Naive thymus-derived CD8-positive, alpha-beta T cell (primary cell): ENCODE measurements at regions not wholly inside any gene's neighbourhood (a gene's known extent, or its start where the extent isn't known, plus 50 kb on each side); places are given as distances from the start of the nearest gene placed in this dataset.

Experiments
- ATAC-seq, 2 donors: fragments of 150-1000 bp; cut with Tn5 transposase in 1 of 2; sonication (Bioruptor Pico), chemical (Tn5 transposase) in 1 of 2; 1 replicate in 1 of 2; 2 replicates in 1 of 2; pipeline ENCODE4 v1.10.0; 2021; ENCODE audit warnings: mild to moderate bottlenecking in 2 of 2, moderate library complexity in 2 of 2
- POLR2A ChIA-PET: fragments of 350-600 bp; sonication (Branson Sonifier 250); formaldehyde crosslinking; loops from one replicate; lab custom pipeline; 2021; ENCODE audit warnings: antibody characterized with exemption; lab: Charles Lee
- DNase-seq, 10 donors: peaks; one replicate each; pipeline versions ENCODE4 v3.0.0 to v3.0.0-alpha.2; 2020 to 2022
- H3K27ac Mint-ChIP-seq, 10 donors: one replicate each; pipeline ENCODE4 v1.8.0; 2020 to 2022; ENCODE audit warnings: mild to moderate bottlenecking in 10 of 10, mixed read lengths in 10 of 10, moderate library complexity in 4 of 10, inconsistent platforms in 1 of 10
- H3K27me3 Mint-ChIP-seq, 5 donors: one replicate each; pipeline ENCODE4 v1.8.0; 2021 to 2022; ENCODE audit warnings: mixed read lengths in 5 of 5
- H3K36me3 Mint-ChIP-seq, 3 donors: one replicate each; pipeline ENCODE4 v1.8.0; 2020 to 2022; ENCODE audit warnings: mixed read lengths in 3 of 3, mild to moderate bottlenecking in 2 of 3, inconsistent platforms in 1 of 3
- H3K4me1 Mint-ChIP-seq, 4 donors: one replicate each; pipeline ENCODE4 v1.8.0; 2021 to 2022; ENCODE audit warnings: mixed read lengths in 4 of 4
- H3K4me3 Mint-ChIP-seq, 10 donors: one replicate each; pipeline ENCODE4 v1.8.0; 2020 to 2022; ENCODE audit warnings: mild to moderate bottlenecking in 10 of 10, mixed read lengths in 10 of 10, moderate library complexity in 6 of 10, inconsistent platforms in 1 of 10
- H3K9me3 Mint-ChIP-seq, 9 donors: one replicate each; pipeline ENCODE4 v1.8.0; 2020 to 2022; ENCODE audit warnings: mixed read lengths in 9 of 9, mild to moderate bottlenecking in 3 of 9, inconsistent platforms in 1 of 9, moderate library complexity in 1 of 9

- Mint-ChIP-seq H3K4me1 (no peaks in the 10 kb centered on the region), H3K4me3 (no peak overlapping the region), H3K36me3 (no peaks in the 10 kb centered on the region), H3K27ac (no peak overlapping the region), H3K27me3 (no peaks in the 10 kb centered on the region), H3K9me3 (peaks cover 3 to 31% (median 9%) of the 10 kb centered on the region in 9 donors)
- ATAC-seq (no peak), DNase-seq (no peak)
- POLR2A ChIA-PET, result no interaction called here
Measured at GRCh38 chr14:84544486-84545131, 985.3 kb upstream of the FLRT2 start.

DNA sequence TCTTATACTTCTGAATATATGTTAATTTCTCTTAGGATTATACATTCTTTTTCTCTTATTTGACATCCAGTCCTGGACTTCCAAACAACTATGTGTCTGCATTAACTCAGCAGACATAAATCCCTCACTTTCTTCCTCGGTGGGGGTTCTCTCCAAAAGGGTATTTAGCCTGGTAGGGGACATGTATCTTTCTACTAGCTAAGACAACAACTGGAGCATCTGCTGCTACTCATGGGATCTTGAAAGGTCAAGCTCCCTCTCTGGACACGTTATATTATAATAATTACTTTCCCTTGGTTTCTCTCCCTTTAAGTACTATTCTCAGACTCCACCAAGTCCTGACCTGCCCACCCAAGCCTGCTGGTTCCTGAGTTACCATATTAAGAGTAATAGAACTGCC, 983.7 kb upstream of the FLRT2 start:
- H3K27ac Mint-ChIP-seq, result no peak overlapping the region
- DNase-seq (no peak), ATAC-seq (no peak)
- H3K4me3 Mint-ChIP-seq, result no peak overlapping the region
- H3K27me3 Mint-ChIP-seq, result no peaks in the 10 kb centered on the region
- no peaks in the 10 kb centered on the region for H3K36me3 Mint-ChIP-seq
- POLR2A ChIA-PET, result no interaction called here
- no peaks in the 10 kb centered on the region for H3K4me1 Mint-ChIP-seq
- peaks cover 6 to 42% (median 10%) of the 10 kb centered on the region in 9 donors for H3K9me3 Mint-ChIP-seq

GRCh38 chr14:84554136-84554535, 975.8 kb upstream of the FLRT2 start:
- no peaks in the 10 kb centered on the region for H3K36me3 Mint-ChIP-seq
- ATAC-seq (no peak), DNase-seq (no peak)
- peaks cover 7 to 30% (median 13%) of the 10 kb centered on the region in 9 donors for H3K9me3 Mint-ChIP-seq
- H3K4me1 Mint-ChIP-seq, result no peaks in the 10 kb centered on the region
- H3K27me3 Mint-ChIP-seq, result no peaks in the 10 kb centered on the region
- no peak overlapping the region for H3K27ac Mint-ChIP-seq
- no peak overlapping the region for H3K4me3 Mint-ChIP-seq
- POLR2A ChIA-PET, result no interaction called here

DNA sequence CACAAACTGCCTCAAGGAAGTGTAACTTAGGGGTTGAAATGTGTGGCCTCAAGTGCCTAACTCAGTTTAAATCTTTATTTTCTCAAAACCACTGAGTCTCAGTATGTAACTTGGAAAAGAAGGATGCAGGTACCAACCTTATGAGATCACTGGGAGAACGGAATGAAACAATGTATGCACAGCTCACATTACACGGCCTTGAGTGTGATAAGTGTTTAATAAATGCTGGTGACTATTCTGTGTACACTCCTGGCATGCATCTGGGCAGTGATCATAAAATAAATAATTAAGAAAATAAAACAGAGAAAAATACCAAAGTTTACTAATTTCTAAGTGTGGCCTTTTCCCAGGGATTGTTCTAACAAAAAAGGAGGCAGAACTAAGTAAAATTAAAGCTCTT, 974.5 kb upstream of the FLRT2 start:
- POLR2A ChIA-PET, result no interaction called here
- no peak for DNase-seq
- H3K4me3 Mint-ChIP-seq, result no peak overlapping the region
- no peaks in the 10 kb centered on the region for H3K27me3 Mint-ChIP-seq
- no peaks in the 10 kb centered on the region for H3K4me1 Mint-ChIP-seq
- no peak for ATAC-seq
- H3K9me3 Mint-ChIP-seq, result peaks cover 6 to 22% (median 13%) of the 10 kb centered on the region in 9 donors
- no peaks in the 10 kb centered on the region for H3K36me3 Mint-ChIP-seq
- no peak overlapping the region for H3K27ac Mint-ChIP-seq

- Mint-ChIP-seq H3K4me3 (no peak overlapping the region), H3K4me1 (no peaks in the 10 kb centered on the region), H3K36me3 (no peaks in the 10 kb centered on the region), H3K27me3 (no peaks in the 10 kb centered on the region), H3K27ac (no peak overlapping the region), H3K9me3 (peaks cover 0 to 23% (median 10%) of the 10 kb centered on the region in 9 donors)
- ATAC-seq (no peak), DNase-seq (no peak)
- POLR2A ChIA-PET, result no interaction called here
Measured at GRCh38 chr14:84566109-84566508, 963.8 kb upstream of the FLRT2 start.

DNA sequence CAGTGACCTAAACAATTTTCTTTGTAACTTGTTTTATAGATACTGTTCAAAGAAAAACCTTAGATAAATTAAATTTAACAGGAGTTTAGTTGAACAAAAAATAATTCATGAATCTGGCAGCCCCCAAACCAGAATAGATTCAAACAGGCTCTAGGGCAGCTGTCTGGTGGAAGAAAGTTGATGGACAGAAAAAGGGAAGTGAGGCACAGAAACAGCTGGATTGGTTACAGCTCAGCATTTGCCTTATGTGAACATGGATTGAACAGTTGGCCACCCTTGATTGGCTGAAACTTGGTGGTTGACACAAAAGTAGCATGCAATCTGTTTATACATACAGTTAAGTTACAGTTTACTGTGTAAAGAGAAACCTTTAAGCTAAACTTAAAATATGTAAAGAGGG, 954.3 kb upstream of the FLRT2 start:
- Mint-ChIP-seq H3K27ac (no peak overlapping the region), H3K9me3 (peaks cover 0 to 32% (median 4%) of the 10 kb centered on the region in 9 donors), H3K4me3 (no peak overlapping the region), H3K4me1 (no peaks in the 10 kb centered on the region), H3K27me3 (no peaks in the 10 kb centered on the region), H3K36me3 (no peaks in the 10 kb centered on the region)
- ATAC-seq, result no peak
- DNase-seq, result no peak
- POLR2A ChIA-PET, result no interaction called here

DNA sequence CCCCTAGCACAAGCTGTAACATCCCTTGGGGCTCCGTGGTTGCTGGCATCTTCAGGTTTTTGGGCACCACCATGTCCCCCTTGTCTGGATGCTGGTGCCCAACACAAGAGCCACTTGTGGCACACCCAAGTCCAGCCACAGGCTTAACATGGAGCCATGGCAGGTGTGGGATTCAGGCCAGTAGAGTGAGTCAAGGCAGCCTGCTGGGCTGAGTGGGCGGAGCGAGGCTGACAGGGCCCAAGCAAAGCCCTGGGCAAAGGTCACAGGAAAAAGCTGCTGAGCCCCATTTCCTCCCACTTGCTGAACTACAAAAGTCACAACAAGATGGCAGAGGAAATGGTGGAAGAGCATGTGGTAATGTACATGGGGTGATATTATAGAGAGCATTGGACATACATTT, 950.7 kb upstream of the FLRT2 start:
- no peaks in the 10 kb centered on the region for H3K27me3 Mint-ChIP-seq
- no peaks in the 10 kb centered on the region for H3K4me1 Mint-ChIP-seq
- POLR2A ChIA-PET, result no interaction called here

DNA sequence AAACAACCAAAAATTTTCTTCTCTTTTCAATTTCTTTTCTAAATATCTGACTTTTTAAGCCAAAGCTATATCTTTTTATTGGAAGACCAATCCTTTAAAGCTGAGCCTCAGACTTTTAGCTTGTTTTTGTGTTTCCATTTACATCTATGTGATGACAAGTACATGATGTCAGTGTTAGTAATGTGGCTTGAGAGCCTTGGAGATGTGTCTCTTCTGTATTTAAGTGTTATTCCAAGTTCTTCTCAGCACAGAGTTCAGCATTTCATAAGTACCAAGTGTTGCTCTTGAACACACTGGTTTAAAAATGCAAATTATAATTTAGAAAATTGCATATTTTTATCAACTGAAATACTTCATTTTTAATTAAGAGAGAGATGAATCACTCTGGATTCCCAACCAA, 948.9 kb upstream of the FLRT2 start:
- Mint-ChIP-seq H3K27ac (no peak overlapping the region), H3K9me3 (peaks cover 0 to 25% (median 9%) of the 10 kb centered on the region in 9 donors), H3K4me1 (no peaks in the 10 kb centered on the region), H3K4me3 (no peak overlapping the region), H3K36me3 (no peaks in the 10 kb centered on the region), H3K27me3 (no peaks in the 10 kb centered on the region)
- POLR2A ChIA-PET, result no interaction called here
- ATAC-seq (no peak), DNase-seq (no peak)

More for the DNA sequence above, 950.7 kb upstream of the FLRT2 start:
- H3K36me3 Mint-ChIP-seq, result no peaks in the 10 kb centered on the region
- H3K9me3 Mint-ChIP-seq, result peaks cover 0 to 24% (median 3%) of the 10 kb centered on the region in 9 donors
- no peak overlapping the region for H3K27ac Mint-ChIP-seq
- no peak overlapping the region for H3K4me3 Mint-ChIP-seq
- DNase-seq (no peak), ATAC-seq (no peak)

DNA sequence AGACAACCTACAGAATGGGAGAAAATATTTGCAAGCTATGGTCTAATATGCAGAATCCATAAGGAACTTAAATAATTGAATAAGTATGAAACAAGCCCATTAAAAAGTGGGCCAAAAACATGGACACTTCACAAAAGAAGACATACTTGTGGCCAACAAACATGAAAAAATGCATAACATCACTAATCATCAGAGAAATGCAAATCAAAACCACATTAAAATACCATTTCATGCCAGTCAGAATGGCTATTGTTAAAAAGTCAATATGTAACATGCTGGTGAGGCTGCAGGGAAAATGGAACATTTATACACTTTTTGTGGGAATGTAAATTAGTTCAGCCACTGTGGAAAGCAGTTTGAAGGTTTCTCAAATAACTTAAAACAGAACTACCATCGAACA, 945.4 kb upstream of the FLRT2 start:
- Mint-ChIP-seq H3K9me3 (peaks cover 2 to 20% (median 10%) of the 10 kb centered on the region in 9 donors), H3K27ac (no peak overlapping the region), H3K27me3 (no peaks in the 10 kb centered on the region), H3K4me3 (no peak overlapping the region), H3K36me3 (no peaks in the 10 kb centered on the region), H3K4me1 (no peaks in the 10 kb centered on the region)
- ATAC-seq, result no peak
- POLR2A ChIA-PET, result no interaction called here
- DNase-seq, result no peak

DNA sequence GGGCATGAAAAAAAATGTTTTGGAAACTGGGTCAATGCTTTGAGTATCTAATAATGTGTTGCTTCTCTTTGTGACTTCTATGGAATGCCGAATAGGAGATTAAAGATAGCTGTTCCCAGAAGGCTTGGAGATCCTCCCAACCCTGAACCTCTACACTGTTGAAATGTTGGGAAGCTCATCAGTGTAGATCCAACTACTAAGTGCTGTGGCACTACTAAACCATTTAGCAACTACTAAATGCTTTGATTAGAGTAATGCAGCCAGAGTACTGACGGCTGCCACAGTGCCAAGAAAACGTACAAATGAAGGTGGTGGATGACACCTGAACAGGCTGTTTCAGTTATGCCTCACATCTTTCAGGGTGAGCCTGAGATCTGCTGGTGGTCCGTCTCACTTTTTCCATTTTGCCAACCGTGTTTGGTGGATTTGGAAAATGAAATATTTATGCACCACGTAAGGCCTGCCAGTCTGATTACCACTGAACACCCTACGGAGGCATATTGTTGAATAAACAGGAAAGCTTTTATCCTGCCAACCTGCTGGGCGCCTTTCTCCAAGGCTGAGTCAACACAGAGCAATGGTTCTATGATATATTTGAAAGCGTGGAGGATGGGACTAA, 938.0 kb upstream of the FLRT2 start:
- Mint-ChIP-seq H3K4me1 (no peaks in the 10 kb centered on the region), H3K27me3 (no peaks in the 10 kb centered on the region), H3K4me3 (no peak overlapping the region), H3K9me3 (peaks cover 0 to 11% (median 5%) of the 10 kb centered on the region in 9 donors), H3K27ac (no peak overlapping the region), H3K36me3 (no peaks in the 10 kb centered on the region)
- ATAC-seq (no peak), DNase-seq (no peak)
- POLR2A ChIA-PET, result no interaction called here

- Mint-ChIP-seq H3K36me3 (no peaks in the 10 kb centered on the region), H3K27ac (no peak overlapping the region), H3K4me1 (no peaks in the 10 kb centered on the region), H3K4me3 (no peak overlapping the region), H3K9me3 (peaks cover 0 to 10% (median 5%) of the 10 kb centered on the region in 9 donors), H3K27me3 (no peaks in the 10 kb centered on the region)
- POLR2A ChIA-PET, result no interaction called here
- ATAC-seq, result no peak
- DNase-seq, result no peak
Measured at GRCh38 chr14:84592770-84593169, 937.2 kb upstream of the FLRT2 start.

- peaks cover 0 to 14% (median 3%) of the 10 kb centered on the region in 9 donors for H3K9me3 Mint-ChIP-seq
- POLR2A ChIA-PET, result no interaction called here
- no peaks in the 10 kb centered on the region for H3K4me1 Mint-ChIP-seq
- no peak overlapping the region for H3K27ac Mint-ChIP-seq
- no peaks in the 10 kb centered on the region for H3K36me3 Mint-ChIP-seq
- DNase-seq (no peak), ATAC-seq (no peak)
- H3K27me3 Mint-ChIP-seq, result no peaks in the 10 kb centered on the region
- H3K4me3 Mint-ChIP-seq, result no peak overlapping the region
Measured at GRCh38 chr14:84610086-84610485, 919.9 kb upstream of the FLRT2 start.

- POLR2A ChIA-PET, result interaction anchor here (0.7 kb wide), 1 partner anchor 618 kb away, joined by 6 read pairs; no protein-coding TSS in a partner anchor
- ATAC-seq, result no peak
- Mint-ChIP-seq H3K36me3 (no peaks in the 10 kb centered on the region), H3K27me3 (no peaks in the 10 kb centered on the region), H3K27ac (no peak overlapping the region), H3K4me3 (no peak overlapping the region), H3K9me3 (peaks cover 1 to 24% (median 7%) of the 10 kb centered on the region in 9 donors), H3K4me1 (no peaks in the 10 kb centered on the region)
- DNase-seq, result no peak
Measured at GRCh38 chr14:84622357-84622756, 907.6 kb upstream of the FLRT2 start.

DNA sequence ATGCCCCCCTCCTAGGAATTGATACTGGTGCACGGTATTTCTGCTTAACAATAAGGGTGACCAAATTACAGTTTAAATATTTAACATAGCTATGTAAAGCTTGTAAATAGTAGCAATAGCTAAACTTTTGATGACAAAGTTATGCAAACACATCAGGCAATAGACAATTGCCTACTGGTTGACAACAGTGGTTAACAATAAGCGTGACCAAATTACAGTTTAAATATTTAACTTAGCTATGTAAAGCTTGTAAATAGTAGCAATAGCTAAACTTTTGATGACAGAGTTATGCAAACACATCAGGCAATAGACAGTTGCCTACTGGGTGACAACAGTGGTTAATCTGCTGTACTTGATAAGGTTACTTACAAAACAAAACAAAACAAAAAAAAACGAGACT, 886.5 kb upstream of the FLRT2 start:
- ATAC-seq (no peak), DNase-seq (no peak)
- H3K27ac Mint-ChIP-seq, result no peak overlapping the region
- no peaks in the 10 kb centered on the region for H3K36me3 Mint-ChIP-seq
- H3K9me3 Mint-ChIP-seq, result peaks cover 0 to 29% (median 8%) of the 10 kb centered on the region in 9 donors
- H3K27me3 Mint-ChIP-seq, result no peaks in the 10 kb centered on the region
- no peaks in the 10 kb centered on the region for H3K4me1 Mint-ChIP-seq
- no peak overlapping the region for H3K4me3 Mint-ChIP-seq
- POLR2A ChIA-PET, result no interaction called here
